Stomach (tissue), 8 donors: ENCODE measurements at regions not wholly inside any gene's neighbourhood (a gene's known extent, or its start where the extent isn't known, plus 50 kb on each side); places are given as distances from the start of the nearest gene placed in this dataset.
A peak's percentile ranks its signal among the peaks of the same experiment; 100 is the strongest.

Source experiments
- DNase-seq, 2 donors: peaks; one replicate each; pipeline versions ENCODE4 v3.0.0 to v3.0.0-alpha.2; 2013 to 2019
- H3K27ac ChIP-seq, 5 donors: fragments of 200-600 bp in 4 of 5; sonication (generic) in 4 of 5; one replicate each; pipeline ENCODE4 v1.5.1; 2013 to 2019; ENCODE audit warnings: mild to moderate bottlenecking in 1 of 5, moderate library complexity in 1 of 5
- H3K27me3 ChIP-seq, 3 donors: fragments of 200-600 bp; sonication (generic); one replicate each; pipeline ENCODE4 v1.5.1; 2017 to 2019; ENCODE audit warnings: mixed run types in 1 of 3
- H3K36me3 ChIP-seq, 4 donors: fragments of 200-600 bp; sonication (generic); 1 replicate in 3 of 4; 2 replicates in 1 of 4; pipeline ENCODE4 v1.5.1; 2016 to 2019
- H3K4me1 ChIP-seq, 4 donors: fragments of 200-600 bp; sonication (generic); one replicate each; pipeline ENCODE4 v1.5.1; 2016 to 2019
- H3K4me3 ChIP-seq, 4 donors: fragments of 200-600 bp; sonication (generic) in 3 of 4; one replicate each; pipeline ENCODE4 v1.5.1; 2016 to 2019; ENCODE audit warnings: mild to moderate bottlenecking in 1 of 4
- H3K9me3 ChIP-seq, 4 donors: fragments of 200-600 bp; sonication (generic); one replicate each; pipeline ENCODE4 v1.5.1; 2016 to 2019
- CTCF ChIP-seq, 7 experiments: fragments of 450-650 bp in 4 of 7; fragments of 200-600 bp in 3 of 7; sonication (generic) in 3 of 7; IDR thresholded peaks; one replicate each; pipeline ENCODE4 v1.5.1; 2016 to 2019; ENCODE audit warnings: antibody characterized with exemption in 7 of 7, control low read depth in 2 of 7, mild to moderate bottlenecking in 1 of 7
- EP300 ChIP-seq: sonication (generic); formaldehyde crosslinking; IDR thresholded peaks from one replicate; pipeline ENCODE4 v1.6.1; 2017; ENCODE audit warnings: antibody characterized with exemption
- POLR2A ChIP-seq, 4 donors: fragments of 450-650 bp; IDR thresholded peaks; one replicate each; pipeline ENCODE4 v1.6.1; 2016; ENCODE audit warnings: antibody characterized with exemption in 4 of 4, control low read depth in 2 of 4, mild to moderate bottlenecking in 1 of 4, moderate library complexity in 1 of 4
- POLR2AphosphoS5 ChIP-seq, 3 donors: sonication (generic); formaldehyde crosslinking; IDR thresholded peaks; one replicate each; pipeline ENCODE4 v1.6.1; 2016; ENCODE audit warnings: antibody characterized with exemption in 3 of 3
- WGBS, 5 donors: extraction: QIAGEN DNeasy Blood & Tissue Kit in 3 of 5; methylation state at CpG; one replicate each; pipeline versions ENCODE4 v1.1.5 to v1.1.7; 2013 to 2018; 5-methylcytosine and 5-hydroxymethylcytosine counted together
- intact Hi-C: fragments of 100-400 bp; cut with DNase I; formaldehyde crosslinking; loops from one replicate; pipeline ENCODE4 v1.15.1; 2023; ENCODE audit warnings: low total_unique reads
- donor health status: healthy with polysubstance abuse.
- donor health status: Bipolar disorder and iron deficiency.
- donor health status: healthy.

- no peak for TF ChIP-seq POLR2A (IDR thresholded peaks at IDR 0.05)
- intact Hi-C loops, result no loop called here
These were observed 1332.4 kb upstream of the ADGRL2 start for GRCh38 chr1:80468356-80468755.

GRCh38 chr1:80462006-80462405, 1338.7 kb upstream of the ADGRL2 start:
- intact Hi-C loops, result no loop called here
- Histone ChIP-seq H3K4me3 (no peak overlapping the region), H3K36me3 (no peaks in the 10 kb centered on the region), H3K27me3 (no peaks in the 10 kb centered on the region), H3K9me3 (no peaks in the 10 kb centered on the region), H3K27ac (no peak overlapping the region), H3K4me1 (no peaks in the 10 kb centered on the region)
- TF ChIP-seq POLR2A (IDR thresholded peaks at IDR 0.05), result no peak
- TF ChIP-seq CTCF (IDR thresholded peaks at IDR 0.05), result no peak
- TF ChIP-seq EP300, result no peak
- no peak for TF ChIP-seq POLR2AphosphoS5 (IDR thresholded peaks at IDR 0.05)
- WGBS, 5 donors, result 74 to 89% (median 86%) methylated on average over 1 of the region's 1 CpG
- peak in 1 of 2 donors; percentile 6 for DNase-seq

More at GRCh38 chr1:80468356-80468755, 1332.4 kb upstream of the ADGRL2 start:
- H3K27me3 ChIP-seq, result no peaks in the 10 kb centered on the region
- H3K36me3 ChIP-seq, result no peaks in the 10 kb centered on the region
- H3K4me3 ChIP-seq, result no peak overlapping the region
- H3K27ac ChIP-seq, result no peak overlapping the region
- no peaks in the 10 kb centered on the region for H3K4me1 ChIP-seq
- 85 to 96% (median 93%) methylated on average over 1 of the region's 1 CpG for WGBS, 5 donors
- H3K9me3 ChIP-seq, result no peaks in the 10 kb centered on the region
- DNase-seq, result no peak

- TF ChIP-seq EP300 (no peak), POLR2A (IDR thresholded peaks at IDR 0.05) (no peak), POLR2AphosphoS5 (IDR thresholded peaks at IDR 0.05) (no peak), CTCF (IDR thresholded peaks at IDR 0.05) (no peak)
- WGBS, 5 donors, result 47 to 55% (median 50%) methylated on average over 2 of the region's 2 CpGs
- no peaks in the 10 kb centered on the region for H3K4me1 ChIP-seq
These were observed 1343.3 kb upstream of the ADGRL2 start for GRCh38 chr1:80457409-80457808.

GRCh38 chr1:80453775-80454174, 1347.0 kb upstream of the ADGRL2 start:
- Histone ChIP-seq H3K9me3 (no peaks in the 10 kb centered on the region), H3K27ac (no peak overlapping the region), H3K27me3 (no peaks in the 10 kb centered on the region), H3K36me3 (no peaks in the 10 kb centered on the region), H3K4me3 (no peak overlapping the region), H3K4me1 (no peaks in the 10 kb centered on the region)
- TF ChIP-seq CTCF (IDR thresholded peaks at IDR 0.05), result no peak
- no peak for TF ChIP-seq POLR2AphosphoS5 (IDR thresholded peaks at IDR 0.05)
- intact Hi-C loops, result no loop called here
- WGBS, 5 donors, result 50 to 62% (median 52%) methylated on average over 2 of the region's 2 CpGs
- DNase-seq, result no peak

More at GRCh38 chr1:80457409-80457808, 1343.3 kb upstream of the ADGRL2 start:
- no peaks in the 10 kb centered on the region for H3K27me3 ChIP-seq
- no peak overlapping the region for H3K4me3 ChIP-seq
- H3K36me3 ChIP-seq, result no peaks in the 10 kb centered on the region
- DNase-seq, result no peak
- intact Hi-C loops, result no loop called here
- H3K27ac ChIP-seq, result no peak overlapping the region
- H3K9me3 ChIP-seq, result no peaks in the 10 kb centered on the region

GRCh38 chr1:80450711-80451110, 1350.0 kb upstream of the ADGRL2 start:
- Histone ChIP-seq H3K27ac (no peak overlapping the region), H3K4me3 (no peak overlapping the region), H3K9me3 (no peaks in the 10 kb centered on the region), H3K36me3 (no peaks in the 10 kb centered on the region), H3K27me3 (no peaks in the 10 kb centered on the region), H3K4me1 (no peaks in the 10 kb centered on the region)
- TF ChIP-seq POLR2A (IDR thresholded peaks at IDR 0.05) (no peak), POLR2AphosphoS5 (IDR thresholded peaks at IDR 0.05) (no peak), EP300 (no peak), CTCF (IDR thresholded peaks at IDR 0.05) (no peak)
- intact Hi-C loops, result no loop called here
- DNase-seq, result no peak
- 79 to 91% (median 83%) methylated on average over 2 of the region's 2 CpGs for WGBS, 5 donors
